Retina (tissue), 1 donor: ENCODE measurements at regions not wholly inside any gene's neighbourhood (a gene's known extent, or its start where the extent isn't known, plus 50 kb on each side); places are given as distances from the start of the nearest gene placed in this dataset.

Experiments used
- DNase-seq: peaks from one replicate; pipeline ENCODE4 v3.0.0-alpha.2; 2016

GRCh38 chr1:68291688-68292384 lies 59.5 kb upstream of the WLS start:
- peak; percentile 19 for DNase-seq

- DNase-seq: no peak
Observed at GRCh38 chr1:68287241-68287640, 54.9 kb upstream of the WLS start.

GRCh38 chr1:68285046-68285445 lies 52.7 kb upstream of the WLS start:
- DNase-seq: no peak

GRCh38 chr1:68281946-68282615 lies 49.8 kb upstream of the WLS start:
- no peak for DNase-seq
